HG03175 (cell line): ENCODE measurements at regions not wholly inside any gene's neighbourhood (a gene's known extent, or its start where the extent isn't known, plus 50 kb on each side); places are given as distances from the start of the nearest gene placed in this dataset.
"Not testable (repeated sequence)": the region's sequence is repeated elsewhere in the genome, so short reads cannot be mapped to it uniquely, and the experiment has no call there.

Experiments
- ATAC-seq: cut with Tn5 transposase; IDR thresholded peaks from one replicate; pipeline ENCODE4 v1.9.1; 2021; ENCODE audit warnings: mild to moderate bottlenecking, moderate library complexity; ENCODE audit not compliant: unreplicated experiment

- ATAC-seq: not testable (repeated sequence)
Observed at GRCh38 chr16:88227026-88227721, 155.6 kb upstream of the ZNF469 start.

GRCh38 chr16:88227722-88228482, 154.9 kb upstream of the ZNF469 start:
- ATAC-seq: not testable (repeated sequence)

- not testable (repeated sequence) for ATAC-seq
Observed at GRCh38 chr16:88228751-88229150, 154.0 kb upstream of the ZNF469 start.

- not testable (repeated sequence) for ATAC-seq
Observed at GRCh38 chr16:88229710-88230109, 153.0 kb upstream of the ZNF469 start.

GRCh38 chr16:88230276-88230966, 152.3 kb upstream of the ZNF469 start:
- ATAC-seq: not testable (repeated sequence)

- ATAC-seq: not testable (repeated sequence)
Observed at GRCh38 chr16:88230967-88231615, 151.7 kb upstream of the ZNF469 start.

GRCh38 chr16:88231839-88232238, 150.9 kb upstream of the ZNF469 start:
- not testable (repeated sequence) for ATAC-seq

- not testable (repeated sequence) for ATAC-seq
Observed at GRCh38 chr16:88232401-88233258, 150.1 kb upstream of the ZNF469 start.

- ATAC-seq: not testable (repeated sequence)
Observed at GRCh38 chr16:88233621-88234420, 148.9 kb upstream of the ZNF469 start.

GRCh38 chr16:88234421-88235271, 148.1 kb upstream of the ZNF469 start:
- not testable (repeated sequence) for ATAC-seq

- not testable (repeated sequence) for ATAC-seq
Observed at GRCh38 chr16:88235691-88236090, 147.1 kb upstream of the ZNF469 start.

- ATAC-seq: not testable (repeated sequence)
Observed at GRCh38 chr16:88236229-88236628, 146.5 kb upstream of the ZNF469 start.

GRCh38 chr16:88237314-88237713, 145.4 kb upstream of the ZNF469 start:
- ATAC-seq: not testable (repeated sequence)

- ATAC-seq: not testable (repeated sequence)
Observed at GRCh38 chr16:88237761-88238415, 144.9 kb upstream of the ZNF469 start.

- peak; percentile 46 for ATAC-seq
Observed at GRCh38 chr16:88238732-88239274, 144.0 kb upstream of the ZNF469 start.

- peak; percentile 42 for ATAC-seq
Observed at GRCh38 chr16:88240118-88240517, 142.6 kb upstream of the ZNF469 start.

- not testable (repeated sequence) for ATAC-seq
Observed at GRCh38 chr16:88240776-88241175, 142.0 kb upstream of the ZNF469 start.
